Peyer's patch (tissue), 4 donors: ENCODE measurements at regions not wholly inside any gene's neighbourhood (a gene's known extent, or its start where the extent isn't known, plus 50 kb on each side); places are given as distances from the start of the nearest gene placed in this dataset.

Experiments
- CTCF ChIP-seq, 6 experiments: fragments of 450-650 bp in 4 of 6; fragments of 200-600 bp in 2 of 6; sonication (generic) in 1 of 6; IDR thresholded peaks; one replicate each; pipeline ENCODE4 v1.5.1; 2017 to 2019; ENCODE audit warnings: antibody characterized with exemption in 6 of 6, mild to moderate bottlenecking in 3 of 6, moderate library complexity in 1 of 6
- POLR2A ChIP-seq, 2 donors: fragments of 450-650 bp; IDR thresholded peaks; one replicate each; pipeline ENCODE4 v1.5.1; 2017; ENCODE audit warnings: antibody characterized with exemption in 2 of 2, mild to moderate bottlenecking in 2 of 2, moderate library complexity in 2 of 2

- TF ChIP-seq CTCF (IDR thresholded peaks at IDR 0.05) (no peak), POLR2A (IDR thresholded peaks at IDR 0.05) (no peak)
These were observed 60.3 kb upstream of the DAB2 start for GRCh38 chr5:39485079-39485478.
